Smooth muscle cell (in vitro differentiated cells): ENCODE measurements at regions not wholly inside any gene's neighbourhood (a gene's known extent, or its start where the extent isn't known, plus 50 kb on each side); places are given as distances from the start of the nearest gene placed in this dataset.

ENCODE experiments used
- DNase-seq: peaks from one replicate; lab custom pipeline; 2025; ENCODE audit not compliant: unreplicated experiment; lab: John Stamatoyannopoulos, UW
- H2AFZ ChIP-seq: fragments of 200-600 bp; sonication (generic); 2 replicates; pipeline ENCODE4 v1.6.0; 2016; ENCODE audit warnings: antibody characterized with exemption, low read depth, mild to moderate bottlenecking
- H3F3A ChIP-seq: fragments of 200-600 bp; sonication (generic); 2 replicates; pipeline ENCODE4 v1.6.0; 2017; ENCODE audit warnings: antibody characterized with exemption, low read depth
- H3K27ac ChIP-seq: fragments of 200-600 bp; sonication (generic); 2 replicates; pipeline ENCODE4 v1.5.1; 2016; ENCODE audit warnings: low read depth, mild to moderate bottlenecking
- H3K27me3 ChIP-seq: fragments of 200-600 bp; sonication (generic); 2 replicates; pipeline ENCODE4 v1.6.1; 2016; ENCODE audit warnings: low read depth, mild to moderate bottlenecking
- H3K36me3 ChIP-seq: fragments of 200-600 bp; sonication (generic); 2 replicates; pipeline ENCODE4 v1.5.1; 2016; ENCODE audit warnings: low read depth
- H3K4me1 ChIP-seq: fragments of 200-600 bp; sonication (generic); 2 replicates; pipeline ENCODE4 v1.5.1; 2016; ENCODE audit warnings: low read depth
- H3K4me2 ChIP-seq: fragments of 200-600 bp; sonication (generic); 2 replicates; pipeline ENCODE4 v1.6.0; 2016; ENCODE audit warnings: mild to moderate bottlenecking
- H3K4me3 ChIP-seq: fragments of 200-600 bp; sonication (generic); 2 replicates; pipeline ENCODE4 v1.5.1; 2016; ENCODE audit warnings: mild to moderate bottlenecking
- H3K79me2 ChIP-seq: fragments of 200-600 bp; sonication (generic); 2 replicates; pipeline ENCODE4 v1.6.0; 2016; ENCODE audit warnings: low read depth, mild to moderate bottlenecking
- H3K9ac ChIP-seq: fragments of 200-600 bp; sonication (generic); 2 replicates; pipeline ENCODE4 v1.6.0; 2016; ENCODE audit warnings: low read depth
- H3K9me3 ChIP-seq: fragments of 200-600 bp; sonication (generic); replicated peaks from 2 replicates; pipeline ENCODE4 v1.5.1; 2016; ENCODE audit warnings: low read depth
- H4K20me1 ChIP-seq: fragments of 200-600 bp; sonication (generic); 2 replicates; pipeline ENCODE4 v1.6.0; 2016; ENCODE audit warnings: low read depth
- CTCF ChIP-seq: fragments of 200-600 bp; sonication (generic); IDR thresholded peaks from 2 replicates; pipeline ENCODE4 v1.5.1; 2017; ENCODE audit warnings: borderline replicate concordance, mild to moderate bottlenecking, antibody characterized with exemption; ENCODE audit not compliant: insufficient read depth, poor library complexity, severe bottlenecking
- WGBS: methylation state at CpG from one replicate; pipeline ENCODE4 v1.1.7; 2016; ENCODE audit warnings: low lambda C conversion rate; 5-methylcytosine and 5-hydroxymethylcytosine counted together

GRCh38 chr15:24899795-24900194 lies 55.0 kb upstream of the SNRPN start:
- Histone ChIP-seq H3K9ac (no peak overlapping the region), H3K4me3 (no peak overlapping the region), H3K9me3 (no peaks in the 10 kb centered on the region), H3K27ac (peak overlapping the region; percentile 87), H4K20me1 (no peaks in the 10 kb centered on the region), H3K27me3 (no peaks in the 10 kb centered on the region), H3K4me1 (peaks cover 10% of the 10 kb centered on the region), H3K4me2 (peak overlapping the region; percentile 59), H3F3A (no peaks in the 10 kb centered on the region), H3K79me2 (no peaks in the 10 kb centered on the region), H2AFZ (no peak overlapping the region), H3K36me3 (no peaks in the 10 kb centered on the region)
- WGBS = 38% methylated on average over 2 of the region's 2 CpGs
- TF ChIP-seq CTCF = no peak
- no peak for DNase-seq

- Histone ChIP-seq H3K36me3 (no peaks in the 10 kb centered on the region), H3K79me2 (no peaks in the 10 kb centered on the region), H3K4me3 (no peak overlapping the region), H3K4me1 (peaks cover 10% of the 10 kb centered on the region), H2AFZ (no peak overlapping the region), H4K20me1 (no peaks in the 10 kb centered on the region), H3F3A (no peaks in the 10 kb centered on the region), H3K9ac (no peak overlapping the region), H3K4me2 (no peak overlapping the region), H3K27ac (no peak overlapping the region), H3K9me3 (no peaks in the 10 kb centered on the region), H3K27me3 (no peaks in the 10 kb centered on the region)
- DNase-seq = no peak
- WGBS = 71% methylated on average over 3 of the region's 3 CpGs
- TF ChIP-seq CTCF = no peak
Observed at GRCh38 chr15:24901409-24901808, 53.4 kb upstream of the SNRPN start.
